Effector CD8-positive, alpha-beta T cell (primary cell): ENCODE measurements at regions not wholly inside any gene's neighbourhood (a gene's known extent, or its start where the extent isn't known, plus 50 kb on each side); places are given as distances from the start of the nearest gene placed in this dataset.

Experiments
- DNase-seq: peaks from one replicate; lab custom pipeline; 2025; lab: John Stamatoyannopoulos, UW

- no peak for DNase-seq
These were observed 193.1 kb downstream of the DLL1 start for GRCh38 chr6:170097505-170098427.

GRCh38 chr6:170096803-170097504 lies 193.9 kb downstream of the DLL1 start:
- no peak for DNase-seq

GRCh38 chr6:170096191-170096802 lies 194.6 kb downstream of the DLL1 start:
- DNase-seq = no peak

DNA sequence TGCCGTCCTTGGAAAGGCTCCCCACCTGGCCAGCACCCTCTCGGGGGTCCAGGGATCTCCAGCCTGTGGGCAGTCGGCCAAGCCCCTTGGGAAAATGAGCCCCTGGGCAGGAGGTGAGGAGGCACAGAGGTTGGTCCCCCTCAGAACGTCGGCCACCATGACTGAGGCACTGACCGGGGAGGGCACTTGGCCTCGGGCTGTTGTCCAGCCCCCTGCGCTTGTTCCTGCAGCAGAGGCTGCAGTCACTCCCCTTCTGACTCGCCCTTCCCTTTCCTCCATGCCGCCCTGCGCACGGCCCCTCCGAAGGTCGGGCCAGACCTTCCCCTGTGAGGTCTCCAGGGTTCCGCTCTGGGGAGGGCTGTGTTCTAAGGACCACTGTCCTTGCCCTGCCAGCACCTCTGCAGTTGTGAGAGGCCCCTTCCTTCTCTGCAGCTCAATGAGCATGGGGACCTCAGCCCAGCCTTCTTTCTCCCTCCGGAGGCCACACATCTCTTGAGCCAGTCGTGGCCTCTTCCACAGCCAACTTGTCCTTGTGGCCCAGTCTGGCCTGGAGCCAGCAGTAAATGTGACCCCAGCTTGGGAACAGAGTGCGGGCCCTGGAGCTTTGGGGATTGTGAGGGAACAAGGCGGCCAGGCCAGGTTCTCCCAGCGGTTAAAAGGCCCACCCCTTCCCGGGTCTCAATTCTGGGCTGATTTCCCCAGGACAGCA lies 195.5 kb downstream of the DLL1 start:
- no peak for DNase-seq

DNA sequence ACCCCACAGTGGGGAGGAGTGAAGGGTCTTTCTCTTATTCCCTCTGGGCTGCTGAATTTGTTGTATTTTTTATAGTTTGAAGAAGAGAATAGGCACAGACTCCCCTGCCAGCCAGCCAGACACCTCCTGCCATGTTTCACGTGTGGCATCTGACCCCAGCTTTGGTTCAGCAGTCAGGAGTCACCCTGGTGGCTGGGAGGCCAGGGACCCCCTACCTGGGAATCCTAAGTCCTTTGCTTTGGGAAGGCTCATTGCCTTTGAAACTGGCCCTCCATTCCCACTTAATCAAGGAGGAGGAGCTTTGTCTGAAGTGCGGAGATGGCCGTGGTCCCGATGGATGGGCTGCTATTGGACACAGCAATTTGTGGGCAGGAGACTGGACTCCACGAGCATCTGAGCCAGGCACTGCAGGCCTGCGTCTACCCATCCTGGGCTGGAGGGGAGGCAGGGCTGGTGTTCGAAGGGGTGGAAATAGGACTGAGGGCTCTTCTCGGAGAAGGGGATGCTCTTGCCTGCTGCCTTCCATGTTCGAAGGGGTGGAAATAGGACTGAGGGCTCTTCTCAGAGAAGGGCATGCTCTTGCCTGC lies 196.1 kb downstream of the DLL1 start:
- DNase-seq = no peak

DNA sequence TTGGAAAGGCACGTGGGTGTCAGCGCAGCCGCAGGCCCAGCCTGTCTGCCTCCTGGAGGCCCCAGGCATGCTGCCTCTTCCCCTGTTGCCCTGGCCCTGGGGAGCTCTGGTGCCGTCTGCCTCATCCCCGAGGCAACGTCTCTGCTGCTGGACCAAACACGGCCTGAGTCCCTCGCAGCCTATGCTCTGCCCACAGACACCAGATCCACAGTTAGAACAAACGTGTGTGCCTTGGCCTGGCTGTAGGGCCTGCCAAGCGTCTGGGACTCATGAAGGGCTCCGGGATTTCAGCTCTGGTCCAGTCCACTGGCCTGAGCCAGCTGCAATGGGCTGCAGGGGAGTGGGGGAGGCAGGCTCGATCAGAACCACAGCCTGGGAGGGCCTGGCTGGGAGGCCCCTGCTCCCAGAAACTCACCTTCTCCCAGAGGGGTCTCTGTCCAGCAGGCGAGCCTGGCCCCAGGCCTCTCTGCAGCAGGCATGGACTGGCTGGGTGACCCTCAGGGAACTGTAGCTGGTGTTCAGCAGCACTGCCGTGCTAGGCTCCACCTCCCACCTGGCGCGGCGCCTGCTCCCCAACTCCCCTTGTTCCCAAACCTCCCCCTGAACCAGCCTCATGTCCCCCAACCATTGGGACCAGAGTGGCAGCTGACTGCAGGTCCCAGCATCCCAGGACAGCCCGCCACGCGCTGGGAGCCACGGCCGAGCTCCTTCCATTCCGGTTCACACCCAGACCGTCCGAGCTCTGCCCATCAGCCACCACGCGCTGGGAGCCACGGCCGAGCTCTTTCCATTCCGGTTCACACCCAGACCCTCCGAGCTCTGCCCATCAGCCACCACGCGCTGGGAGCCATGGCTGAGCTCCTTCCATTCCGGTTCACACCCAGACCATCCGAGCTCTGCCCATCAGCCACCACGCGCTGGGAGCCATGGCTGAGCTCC lies 197.0 kb downstream of the DLL1 start:
- DNase-seq = no peak

GRCh38 chr6:170093276-170093657 lies 197.6 kb downstream of the DLL1 start:
- no peak for DNase-seq

DNA sequence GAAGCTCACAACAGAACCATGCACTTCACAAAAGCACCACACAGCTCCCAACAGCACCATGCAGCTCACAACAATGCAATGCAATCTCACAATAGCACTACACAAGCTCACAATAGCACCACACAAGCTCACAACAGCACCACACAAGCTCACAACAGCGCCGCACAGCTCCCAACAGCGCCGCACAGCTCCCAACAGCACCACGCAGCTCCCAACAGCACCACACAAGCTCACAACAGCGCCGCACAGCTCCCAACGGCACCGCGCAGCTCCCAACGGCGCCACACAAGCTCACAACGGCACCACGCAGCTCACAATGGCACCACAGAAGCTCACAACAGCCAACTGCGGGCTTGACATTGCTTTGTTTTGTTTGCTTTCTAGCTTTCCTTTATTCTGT lies 198.1 kb downstream of the DLL1 start:
- DNase-seq = no peak

DNA sequence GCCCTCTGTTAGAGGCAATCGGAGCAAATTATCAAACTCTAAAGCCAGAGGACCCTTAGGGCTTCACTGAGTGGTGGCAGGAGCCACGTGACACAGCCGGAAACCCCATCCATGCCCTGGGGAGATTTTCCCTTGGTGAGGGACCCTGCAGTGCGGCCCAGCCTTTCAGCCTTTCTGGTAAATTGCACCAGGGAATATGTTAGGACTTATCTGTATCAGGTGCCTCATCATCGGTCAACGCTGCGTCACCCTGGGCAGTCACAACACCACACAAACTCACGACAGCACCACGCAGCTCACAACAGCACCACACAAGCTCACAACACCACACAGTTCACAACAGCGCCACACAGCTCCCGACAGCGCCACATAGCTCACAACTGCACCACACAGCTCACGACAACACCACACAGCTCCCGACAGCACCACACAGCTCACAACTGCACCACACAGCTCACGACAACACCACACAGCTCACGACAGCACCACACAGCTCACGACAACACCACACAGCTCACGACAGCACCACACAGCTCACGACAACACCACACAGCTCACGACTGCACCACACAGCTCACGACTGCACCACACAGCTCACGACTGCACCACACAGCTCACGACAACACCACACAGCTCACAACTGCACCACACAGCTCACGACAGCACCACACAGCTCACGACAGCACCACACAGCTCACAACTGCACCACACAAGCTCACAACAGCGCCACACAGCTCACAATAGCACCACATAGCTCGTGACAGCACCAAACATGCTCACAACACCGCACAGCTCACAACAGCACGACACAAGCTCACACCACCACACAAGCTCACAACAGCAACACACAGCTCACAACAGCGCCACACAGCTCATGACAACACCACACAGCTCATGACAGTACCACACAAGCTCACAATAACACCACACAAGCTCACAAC lies 199.0 kb downstream of the DLL1 start:
- DNase-seq = no peak

GRCh38 chr6:170091000-170091638 lies 199.8 kb downstream of the DLL1 start:
- no peak for DNase-seq

DNA sequence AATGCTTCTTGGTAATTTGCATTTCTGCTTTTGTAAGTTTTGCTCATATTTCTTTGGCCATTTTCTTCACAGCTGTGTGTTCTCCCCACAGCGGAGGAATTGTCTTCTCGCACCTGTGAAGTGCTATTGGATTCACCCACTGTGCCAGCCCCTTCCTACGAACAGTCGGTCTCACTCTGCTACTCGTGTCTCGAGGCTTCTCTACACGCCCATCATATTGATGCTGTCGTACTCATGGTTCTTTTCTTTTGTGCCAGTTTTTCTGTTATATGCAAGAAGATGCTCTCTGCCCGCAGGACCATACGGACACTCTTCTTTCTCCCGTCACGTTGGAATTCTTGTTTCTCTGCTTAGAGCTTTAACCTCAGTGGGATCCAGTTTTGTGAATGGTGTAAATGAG lies 200.3 kb downstream of the DLL1 start:
- no peak for DNase-seq

- DNase-seq = no peak
These were observed 200.9 kb downstream of the DLL1 start for GRCh38 chr6:170089963-170090362.

GRCh38 chr6:170088582-170088955 lies 202.3 kb downstream of the DLL1 start:
- DNase-seq = no peak

- no peak for DNase-seq
These were observed 202.8 kb downstream of the DLL1 start for GRCh38 chr6:170087941-170088581.

DNA sequence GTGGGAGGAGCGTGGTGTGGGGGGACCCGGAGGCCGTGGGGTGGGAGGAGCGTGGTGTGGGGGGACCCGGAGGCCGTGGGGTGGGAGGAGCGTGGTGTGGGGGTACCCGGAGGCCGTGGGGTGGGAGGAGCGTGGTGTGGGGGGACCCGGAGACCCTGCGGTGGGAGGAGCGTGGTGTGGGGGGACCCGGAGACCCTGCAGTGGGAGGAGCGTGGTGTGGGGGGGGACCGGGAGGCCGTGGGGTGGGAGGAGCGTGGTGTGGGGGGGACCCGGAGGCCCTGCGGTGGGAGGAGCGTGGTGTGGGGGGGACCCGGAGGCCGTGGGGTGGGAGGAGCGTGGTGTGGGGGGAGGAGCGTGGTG lies 203.5 kb downstream of the DLL1 start:
- peak; percentile 44 for DNase-seq

- no peak for DNase-seq
These were observed 204.0 kb downstream of the DLL1 start for GRCh38 chr6:170086639-170087420.

- DNase-seq = no peak
These were observed 205.1 kb downstream of the DLL1 start for GRCh38 chr6:170085475-170086401.
